ENCODE measurements at regions not wholly inside any gene's neighbourhood (a gene's known extent, or its start where the extent isn't known, plus 50 kb on each side); places are given as distances from the start of the nearest gene placed in this dataset.

GRCh38 chr6:77063494-77063893 is 399.8 kb downstream of the HTR1B start:
- TF ChIP-seq CTCF (conservative IDR thresholded peaks at IDR 0.05) (no peak), EZH2 (IDR thresholded peaks at IDR 0.05; ENCODE audit: low read depth) (no peak)
